HEK293 (cell line): ENCODE measurements at regions not wholly inside any gene's neighbourhood (a gene's known extent, or its start where the extent isn't known, plus 50 kb on each side); places are given as distances from the start of the nearest gene placed in this dataset.
A peak's percentile ranks its signal among the peaks of the same experiment; 100 is the strongest.
"Not testable (repeated sequence)": the region's sequence is repeated elsewhere in the genome, so short reads cannot be mapped to it uniquely, and the experiment has no call there.

Experiments used
- CTCF ChIA-PET: fragments of 350-600 bp; formaldehyde crosslinking; extraction: SDS; loops from one replicate; lab custom pipeline; 2021; ENCODE audit warnings: antibody characterized with exemption; lab: Yijun Ruan, JAX
- POLR2A ChIA-PET: fragments of 300-600 bp; formaldehyde crosslinking; extraction: SDS; loops from one replicate; lab custom pipeline; 2020; ENCODE audit warnings: antibody characterized with exemption, inconsistent platforms; lab: Yijun Ruan, JAX
- H3K27ac ChIP-seq: fragments of 200-500 bp; sonication (Bioruptor generic); 2 replicates; pipeline ENCODE4 v1.5.1; 2014; ENCODE audit warnings: low read depth, low read length, control low read depth, inconsistent platforms; ENCODE audit errors: extremely low read depth
- H3K36me3 ChIP-seq, 2 experiments: fragments of 200-500 bp in 1 of 2; sonication (Bioruptor generic) in 1 of 2; 1 replicate in 1 of 2; 2 replicates in 1 of 2; pipeline ENCODE4 v1.5.1; 2014 to 2017; ENCODE audit warnings: inconsistent platforms in 2 of 2, low read length in 2 of 2; ENCODE audit not compliant: control insufficient read depth in 2 of 2, insufficient read depth in 1 of 2
- H3K4me1 ChIP-seq: fragments of 200-500 bp; sonication (Bioruptor generic); 2 replicates; pipeline ENCODE4 v1.5.1; 2014; ENCODE audit warnings: mild to moderate bottlenecking, low read length, inconsistent platforms; ENCODE audit not compliant: control insufficient read depth, insufficient read depth
- H3K4me3 ChIP-seq: 2 replicates; pipeline ENCODE4 v1.5.1; 2011; ENCODE audit warnings: low read depth, mild to moderate bottlenecking, control low read depth, low read length, moderate library complexity
- H3K9me3 ChIP-seq: fragments of 200-500 bp; sonication (Bioruptor generic); 2 replicates; pipeline ENCODE4 v1.5.1; 2014; ENCODE audit warnings: low read depth, low read length, inconsistent platforms; ENCODE audit not compliant: control insufficient read depth, insufficient read depth
- CTCF ChIP-seq: fragments of 450-650 bp; formaldehyde crosslinking; IDR thresholded peaks from 2 replicates; pipeline ENCODE4 v1.5.1; 2016; ENCODE audit warnings: missing biosample characterization, missing genetic modification characterization
- KLF7 ChIP-seq: fragments of 450-650 bp; formaldehyde crosslinking; IDR thresholded peaks from 2 replicates; pipeline ENCODE4 v1.5.1; 2016; ENCODE audit warnings: missing biosample characterization, missing genetic modification characterization, borderline replicate concordance
- SCRT1 ChIP-seq: fragments of 450-650 bp; formaldehyde crosslinking; IDR thresholded peaks from 2 replicates; pipeline ENCODE4 v1.5.1; 2016; ENCODE audit warnings: missing biosample characterization, missing genetic modification characterization, borderline replicate concordance
- ZNF10 ChIP-seq: fragments of 450-650 bp; formaldehyde crosslinking; IDR thresholded peaks from 2 replicates; pipeline ENCODE4 v1.5.1; 2017; ENCODE audit warnings: missing biosample characterization, missing genetic modification characterization
- ZNF140 ChIP-seq: fragments of 450-650 bp; formaldehyde crosslinking; IDR thresholded peaks from 2 replicates; pipeline ENCODE4 v1.5.1; 2016; ENCODE audit warnings: missing biosample characterization, missing genetic modification characterization
- ZNF16 ChIP-seq: fragments of 450-650 bp; formaldehyde crosslinking; IDR thresholded peaks from 2 replicates; pipeline ENCODE4 v1.5.1; 2016; ENCODE audit warnings: low read depth, missing biosample characterization, missing genetic modification characterization
- ZNF19 ChIP-seq: fragments of 450-650 bp; formaldehyde crosslinking; IDR thresholded peaks from 2 replicates; pipeline ENCODE4; 2016; ENCODE audit warnings: missing biosample characterization, missing genetic modification characterization, low read depth
- ZNF2 ChIP-seq: fragments of 450-650 bp; formaldehyde crosslinking; IDR thresholded peaks from 2 replicates; pipeline ENCODE4 v1.5.1; 2016; ENCODE audit warnings: missing biosample characterization, missing genetic modification characterization
- ZNF274 ChIP-seq, 2 experiments: fragments of 200-500 bp in 1 of 2; fragments of 450-650 bp in 1 of 2; sonication (Bioruptor generic) in 1 of 2; formaldehyde crosslinking in 1 of 2; IDR thresholded peaks; 2 replicates each; pipeline versions ENCODE4 v1.5.1 to v1.6.1; 2014 to 2016; ENCODE audit warnings: borderline replicate concordance in 1 of 2, inconsistent platforms in 1 of 2, low read length in 1 of 2, missing biosample characterization in 1 of 2, missing genetic modification characterization in 1 of 2
- ZNF391 ChIP-seq: fragments of 450-650 bp; formaldehyde crosslinking; IDR thresholded peaks from 2 replicates; pipeline ENCODE4 v1.5.1; 2016; ENCODE audit warnings: low read depth, missing biosample characterization, missing genetic modification characterization, borderline replicate concordance
- ZNF433 ChIP-seq: fragments of 450-650 bp; formaldehyde crosslinking; IDR thresholded peaks from 2 replicates; pipeline ENCODE4 v1.5.1; 2016; ENCODE audit warnings: missing biosample characterization, missing genetic modification characterization, low read depth
- ZNF521 ChIP-seq: fragments of 450-650 bp; formaldehyde crosslinking; IDR thresholded peaks from 2 replicates; pipeline ENCODE4 v1.5.1; 2017; ENCODE audit warnings: missing biosample characterization, mild to moderate bottlenecking, missing genetic modification characterization
- ZNF639 ChIP-seq: fragments of 450-650 bp; formaldehyde crosslinking; IDR thresholded peaks from 2 replicates; pipeline ENCODE4 v1.5.1; 2016; ENCODE audit warnings: missing biosample characterization, missing genetic modification characterization
- ZNF654 ChIP-seq: fragments of 450-650 bp; formaldehyde crosslinking; IDR thresholded peaks from 2 replicates; pipeline ENCODE4 v1.5.1; 2016; ENCODE audit warnings: low read depth, missing biosample characterization, missing genetic modification characterization

- no peak for TF ChIP-seq ZNF639
Measured at GRCh38 chr11:33976495-33977199, 74.9 kb upstream of the CAPRIN1 start (continued).

GRCh38 chr11:33974804-33975203, 76.7 kb upstream of the CAPRIN1 start:
- no peak overlapping the region for H3K27ac ChIP-seq
- H3K36me3 ChIP-seq = no peaks in the 10 kb centered on the region
- no peaks in the 10 kb centered on the region for H3K4me1 ChIP-seq
- POLR2A ChIA-PET = no interaction called here
- TF ChIP-seq ZNF140 (tag by site-specific recombination) (0 out of 2 replicates have a peak, but pooled peaks have one; percentile 15), ZNF16 (no peak), ZNF521 (no peak), ZNF433 (no peak)
- TF ChIP-seq, all 188 proteins: peak for 1
- Histone ChIP-seq H3K4me3 (no peak overlapping the region), H3K9me3 (no peaks in the 10 kb centered on the region)
- CTCF ChIA-PET = interaction anchor here (0.8 to 2.9 kb wide), 7 partner anchors 13 to 170 kb away, joined by 3 to 17 read pairs (median 9); no protein-coding TSS in a partner anchor

GRCh38 chr11:33971530-33971929, 79.7 kb upstream of the LMO2 start:
- H3K4me1 ChIP-seq, H3K4me3 ChIP-seq, H3K36me3 ChIP-seq, H3K27ac ChIP-seq, H3K9me3 ChIP-seq, POLR2A ChIA-PET: not testable (repeated sequence)
- CTCF ChIA-PET = interaction anchor here (0.6 to 3.4 kb wide), 23 partner anchors 10 to 164 kb away, joined by 3 to 55 read pairs (median 4); no protein-coding TSS in a partner anchor

- Histone ChIP-seq H3K9me3 (no peaks in the 10 kb centered on the region), H3K4me3 (no peak overlapping the region), H3K36me3 (no peaks in the 10 kb centered on the region), H3K4me1 (no peaks in the 10 kb centered on the region), H3K27ac (no peak overlapping the region)
- TF ChIP-seq ZNF10 (tag by site-specific recombination) = 0 out of 2 replicates have a peak, but pooled peaks have one; percentile 33
- TF ChIP-seq ZNF654 (tag by site-specific recombination) = peak; percentile 56
- 0 out of 2 replicates have a peak, but pooled peaks have one; percentile 43 for TF ChIP-seq ZNF2 (tag by site-specific recombination)
- TF ChIP-seq KLF7 (tag by site-specific recombination) = no peak
- TF ChIP-seq CTCF (tag by site-specific recombination) = peak; percentile 37; the same call in 1 of the 2 replicates
- ChIA-PET CTCF (interaction anchor here (0.6 to 3.4 kb wide), 32 partner anchors 9 to 279 kb away, joined by 3 to 55 read pairs (median 4); no protein-coding TSS in a partner anchor), POLR2A (no interaction called here)
Measured at GRCh38 chr11:33970984-33971466, 79.1 kb upstream of the LMO2 start.

DNA sequence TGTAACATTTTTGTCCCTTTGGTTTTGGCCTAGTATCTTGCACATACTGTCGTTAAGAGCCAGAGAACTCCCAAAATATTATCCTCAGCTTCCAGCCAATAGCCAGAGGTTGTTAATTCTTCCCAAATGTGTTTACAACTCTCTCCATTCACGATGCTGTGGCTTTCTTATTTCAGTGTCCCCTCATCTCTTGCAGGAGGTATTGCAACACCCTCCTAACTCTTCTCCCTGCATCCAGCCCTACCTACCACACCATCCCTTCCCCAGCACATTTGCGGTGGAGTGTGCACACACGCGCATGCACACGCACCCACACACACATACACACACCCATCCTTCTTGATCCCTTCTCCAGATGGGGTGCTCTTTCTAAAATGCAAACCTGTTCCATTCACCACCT, 75.6 kb upstream of the LMO2 start:
- Histone ChIP-seq H3K9me3 (no peaks in the 10 kb centered on the region), H3K36me3 (no peaks in the 10 kb centered on the region), H3K4me1 (no peaks in the 10 kb centered on the region), H3K27ac (no peak overlapping the region), H3K4me3 (no peak overlapping the region)
- TF ChIP-seq ZNF391 (tag by site-specific recombination) (no peak), ZNF19 (tag by site-specific recombination) (no peak), SCRT1 (tag by site-specific recombination) (no peak), KLF7 (tag by site-specific recombination) (no peak), ZNF274 (IDR thresholded peaks at IDR 0.05; ENCODE audit: low read length) (no peak), ZNF274 (tag by site-specific recombination; IDR thresholded peaks at IDR 0.05; ENCODE audit: borderline replicate concordance) (no peak)
- CTCF ChIA-PET = interaction anchor here (2.1 kb wide), 1 partner anchor 110 kb away, joined by 10 read pairs; no protein-coding TSS in a partner anchor
- POLR2A ChIA-PET = no interaction called here
